ENCODE measurements at regions not wholly inside any gene's neighbourhood (a gene's known extent, or its start where the extent isn't known, plus 50 kb on each side); places are given as distances from the start of the nearest gene placed in this dataset.

- Histone ChIP-seq H3K27ac (no peak overlapping the region), H3K9me3 (peaks cover 0 to 8% (median 3%) of the 10 kb centered on the region in 4 donors), H3K4me1 (peaks cover 0 to 10% (median 2%) of the 10 kb centered on the region in 4 donors), H3K36me3 (no peaks in the 10 kb centered on the region), H3K4me3 (no peak overlapping the region), H3K27me3 (no peaks in the 10 kb centered on the region)
- DNase-seq = no peak
- intact Hi-C loops (cut with DNase I; ENCODE audit: low total_unique reads) = no loop called here
- TF ChIP-seq POLR2AphosphoS5 (IDR thresholded peaks at IDR 0.05) = no peak
- no peak for TF ChIP-seq POLR2A (IDR thresholded peaks at IDR 0.05)
- no peak for TF ChIP-seq EP300 (IDR thresholded peaks at IDR 0.05)
- TF ChIP-seq CTCF (IDR thresholded peaks at IDR 0.05) = no peak
- WGBS, 5 donors = 66 to 80% (median 78%) methylated on average over 2 of the region's 2 CpGs
These were observed 51.9 kb upstream of the PRRC2C start for GRCh38 chr1:171433451-171433850.

- Histone ChIP-seq H3K9me3 (no peaks in the 10 kb centered on the region), H3K4me1 (peaks cover 0 to 10% (median 2%) of the 10 kb centered on the region in 4 donors), H3K36me3 (no peaks in the 10 kb centered on the region), H3K27me3 (no peaks in the 10 kb centered on the region), H3K27ac (peak overlapping the region in 4 of 5 donors; percentile 13 to 81 (median 58)), H3K4me3 (no peak overlapping the region)
- peak in 1 of 2 donors; percentile 8 for DNase-seq
- intact Hi-C loops (cut with DNase I; ENCODE audit: low total_unique reads) = no loop called here
- 46 to 65% (median 60%) methylated on average over 8 to 9 of the region's 9 CpGs for WGBS, 5 donors
- TF ChIP-seq POLR2AphosphoS5 (IDR thresholded peaks at IDR 0.05) (no peak), CTCF (IDR thresholded peaks at IDR 0.05) (no peak), POLR2A (IDR thresholded peaks at IDR 0.05) (no peak), EP300 (IDR thresholded peaks at IDR 0.05) (no peak)
These were observed 50.5 kb upstream of the PRRC2C start for GRCh38 chr1:171434717-171435346.

All from stomach (tissue), 8 donors.